ENCODE measurements at regions not wholly inside any gene's neighbourhood (a gene's known extent, or its start where the extent isn't known, plus 50 kb on each side); places are given as distances from the start of the nearest gene placed in this dataset.

- no peak for TF ChIP-seq CTCF (IDR thresholded peaks at IDR 0.05)
- TF ChIP-seq POLR2A (IDR thresholded peaks at IDR 0.05) = no peak
Measured at GRCh38 chr4:63637270-63637669, 772.0 kb downstream of the TECRL start.

All from Peyer's patch (tissue), 4 donors.